GM12874 (cell line): ENCODE measurements at regions not wholly inside any gene's neighbourhood (a gene's known extent, or its start where the extent isn't known, plus 50 kb on each side); places are given as distances from the start of the nearest gene placed in this dataset.

Source experiments
- CTCF ChIP-seq: IDR thresholded peaks from 2 replicates; pipeline ENCODE4 v1.5.1; 2011; ENCODE audit warnings: low read depth, mild to moderate bottlenecking, control low read depth, low read length, moderate library complexity; ENCODE audit not compliant: insufficient read depth

GRCh38 chr20:53723621-53724020, 130.0 kb upstream of the ZNF217 start:
- no peak for TF ChIP-seq CTCF

- no peak for TF ChIP-seq CTCF
Observed at GRCh38 chr20:53723045-53723444, 129.4 kb upstream of the ZNF217 start.

GRCh38 chr20:53722515-53723036, 128.9 kb upstream of the ZNF217 start:
- no peak for TF ChIP-seq CTCF

GRCh38 chr20:53718142-53719021, 124.7 kb upstream of the ZNF217 start:
- TF ChIP-seq CTCF = no peak

GRCh38 chr20:53716395-53716794, 122.8 kb upstream of the ZNF217 start:
- TF ChIP-seq CTCF = no peak

GRCh38 chr20:53714524-53714923, 120.9 kb upstream of the ZNF217 start:
- no peak for TF ChIP-seq CTCF

GRCh38 chr20:53713328-53714056, 119.9 kb upstream of the ZNF217 start:
- TF ChIP-seq CTCF = no peak
